NCI-H1092 (cell line): ENCODE measurements at regions not wholly inside any gene's neighbourhood (a gene's known extent, or its start where the extent isn't known, plus 50 kb on each side); places are given as distances from the start of the nearest gene placed in this dataset.
"Not testable (repeated sequence)": the region's sequence is repeated elsewhere in the genome, so short reads cannot be mapped to it uniquely, and the experiment has no call there.

Experiments used
- DNase-seq: peaks from one replicate; lab custom pipeline; 2025; lab: John Stamatoyannopoulos, UW

DNA sequence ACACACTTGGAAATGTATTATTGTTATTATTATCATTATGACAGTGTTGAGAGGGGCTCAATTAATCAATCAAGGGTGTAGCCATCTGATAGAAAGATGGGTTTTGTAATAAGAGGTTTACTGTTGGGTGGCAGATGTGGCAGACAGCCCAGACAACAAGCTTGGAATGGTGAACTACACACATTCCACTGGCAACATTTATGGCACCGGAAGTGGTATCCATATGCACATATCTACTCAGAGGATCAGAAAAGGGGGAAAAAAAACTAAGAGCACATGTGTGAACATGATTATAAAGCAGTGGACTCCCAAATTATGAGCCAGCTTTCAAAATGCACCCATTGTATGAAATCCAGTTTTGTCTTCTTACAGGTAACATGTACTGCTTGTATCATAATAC lies 125.9 kb upstream of the ARX start:
- no peak for DNase-seq

- DNase-seq = no peak
Measured at GRCh38 chrX:25131055-25131454, 115.3 kb upstream of the ARX start.

DNA sequence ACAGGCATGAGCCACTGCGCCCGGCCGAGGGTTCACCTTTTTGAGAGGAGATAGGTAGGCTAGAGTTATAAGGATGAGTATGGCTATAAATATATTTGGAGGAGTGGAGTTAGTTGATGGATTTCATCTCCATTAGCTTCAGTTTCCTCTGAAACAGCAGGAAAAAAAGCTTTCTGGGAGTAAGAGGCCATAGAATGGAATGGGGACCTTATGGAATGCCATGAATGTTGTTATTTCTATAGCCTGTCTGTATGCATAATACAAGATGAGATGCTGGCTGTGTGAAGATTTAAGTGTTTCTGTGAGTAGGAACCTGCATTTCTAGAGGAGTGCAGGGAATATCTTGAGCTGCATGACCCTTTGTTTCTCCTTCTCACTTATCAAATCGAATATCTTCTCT lies 114.9 kb upstream of the ARX start:
- DNase-seq = no peak

- no peak for DNase-seq
Measured at GRCh38 chrX:25125483-25125882, 109.7 kb upstream of the ARX start.

- DNase-seq = no peak
Measured at GRCh38 chrX:25124391-25124790, 108.6 kb upstream of the ARX start.

- no peak for DNase-seq
Measured at GRCh38 chrX:25112156-25112555, 96.4 kb upstream of the ARX start.

DNA sequence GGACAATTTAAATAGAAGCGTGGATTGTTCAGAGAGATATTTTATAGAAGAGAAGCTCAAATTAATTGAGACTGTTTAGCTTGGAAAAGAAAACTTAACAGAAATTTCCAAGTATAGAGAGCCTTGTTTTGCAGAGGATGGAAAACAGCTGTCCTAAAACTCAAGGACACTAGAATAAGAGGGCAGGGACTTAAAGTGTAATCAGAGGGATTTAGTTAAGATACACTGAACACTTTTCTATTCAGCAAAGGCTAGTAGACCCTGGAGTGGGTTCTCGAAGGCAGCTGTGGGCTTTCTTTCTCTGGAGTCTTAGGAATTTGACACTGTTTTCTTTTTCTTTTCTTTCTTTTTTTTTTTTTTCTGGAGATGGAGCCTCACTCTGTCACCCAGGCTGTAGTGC lies 92.7 kb upstream of the ARX start:
- no peak for DNase-seq

DNA sequence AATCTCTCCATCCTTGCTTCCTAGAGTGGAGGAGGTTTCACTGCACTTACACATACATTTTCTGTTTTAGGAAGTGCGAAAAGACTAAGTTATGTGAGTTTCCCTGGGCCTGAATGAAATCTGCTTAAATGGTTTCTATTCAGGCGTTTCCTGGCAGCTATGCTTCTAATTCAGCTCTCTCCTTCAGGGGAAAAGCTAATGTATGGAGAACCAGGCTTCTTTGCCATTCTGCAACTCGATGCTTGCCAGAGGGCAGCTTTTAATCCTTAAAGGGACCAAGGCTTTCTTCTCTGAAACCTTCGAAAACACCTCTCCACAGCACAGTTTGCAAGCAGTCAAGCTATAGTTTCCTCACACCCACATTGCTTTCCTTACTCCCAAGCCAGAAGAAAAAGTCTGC lies 89.5 kb upstream of the ARX start:
- DNase-seq = no peak

GRCh38 chrX:25096522-25097045 lies 80.8 kb upstream of the ARX start:
- DNase-seq = no peak

GRCh38 chrX:25091152-25091551 lies 75.4 kb upstream of the ARX start:
- DNase-seq = not testable (repeated sequence)

- DNase-seq = no peak
Measured at GRCh38 chrX:25084446-25084845, 68.7 kb upstream of the ARX start.

DNA sequence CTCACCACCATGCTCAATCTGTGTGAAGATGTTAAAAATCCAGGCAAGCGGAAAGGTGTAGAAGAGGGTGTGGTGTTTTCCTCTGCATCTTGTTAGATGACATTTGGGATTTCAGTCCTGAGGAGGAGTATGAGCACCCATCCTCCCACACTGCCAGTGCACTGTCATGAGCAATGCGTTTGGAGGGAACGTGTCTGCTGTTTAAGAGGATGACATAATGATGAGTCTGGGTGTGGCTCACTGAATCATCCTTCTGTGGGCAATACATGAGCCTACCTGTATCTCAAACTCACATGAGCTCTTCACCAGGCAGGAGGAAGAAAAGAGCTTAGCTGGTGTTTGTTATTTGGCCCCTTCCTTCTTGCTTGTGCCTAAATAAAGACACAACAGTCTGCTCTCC lies 67.9 kb upstream of the ARX start:
- DNase-seq = no peak

DNA sequence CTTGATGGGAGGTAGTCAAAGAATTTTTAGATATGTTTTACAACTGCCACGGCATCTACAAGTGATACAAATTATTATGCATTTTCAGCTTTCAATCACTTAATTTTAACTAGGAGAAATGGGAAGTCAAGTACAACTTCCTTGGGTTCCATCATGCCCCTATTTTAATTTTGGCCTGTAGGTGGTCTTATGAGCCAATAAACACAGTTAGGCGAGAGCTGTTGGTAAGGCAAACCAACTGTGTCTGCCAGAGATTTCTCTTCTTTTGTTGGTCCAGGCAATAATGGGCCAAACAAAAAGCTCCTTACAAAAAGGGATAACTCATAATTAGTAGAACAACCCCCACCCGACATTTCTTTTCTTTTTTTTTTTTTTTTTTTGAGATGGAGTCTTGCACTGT lies 63.3 kb upstream of the ARX start:
- DNase-seq = no peak

DNA sequence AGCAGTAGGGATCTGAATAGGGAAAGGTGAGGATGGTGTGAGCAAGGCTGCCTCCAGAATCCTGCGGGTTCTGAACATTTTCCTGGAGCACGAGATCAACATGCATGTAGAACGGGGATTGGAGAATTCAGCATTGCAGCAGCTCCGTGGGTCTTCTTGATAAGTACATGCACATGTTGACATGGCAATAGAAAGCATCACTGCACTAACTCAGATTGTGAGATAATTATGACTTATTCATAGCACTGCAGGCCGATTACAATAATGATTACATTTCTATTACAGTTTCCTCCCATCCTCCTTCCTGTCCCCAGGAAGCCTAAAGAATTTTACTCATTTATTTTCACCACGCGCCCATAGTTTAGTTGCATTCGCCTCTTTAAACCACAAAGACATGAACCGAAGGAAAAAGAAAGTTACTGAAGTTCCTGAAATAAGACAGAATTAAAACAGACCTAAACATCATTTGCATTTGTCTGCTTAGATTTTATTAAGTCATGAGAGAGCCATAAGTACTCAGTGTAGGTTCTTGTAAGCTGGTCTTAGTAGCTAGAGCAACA lies 61.3 kb upstream of the ARX start:
- no peak for DNase-seq

- DNase-seq = no peak
Measured at GRCh38 chrX:25072247-25072646, 56.5 kb upstream of the ARX start.

DNA sequence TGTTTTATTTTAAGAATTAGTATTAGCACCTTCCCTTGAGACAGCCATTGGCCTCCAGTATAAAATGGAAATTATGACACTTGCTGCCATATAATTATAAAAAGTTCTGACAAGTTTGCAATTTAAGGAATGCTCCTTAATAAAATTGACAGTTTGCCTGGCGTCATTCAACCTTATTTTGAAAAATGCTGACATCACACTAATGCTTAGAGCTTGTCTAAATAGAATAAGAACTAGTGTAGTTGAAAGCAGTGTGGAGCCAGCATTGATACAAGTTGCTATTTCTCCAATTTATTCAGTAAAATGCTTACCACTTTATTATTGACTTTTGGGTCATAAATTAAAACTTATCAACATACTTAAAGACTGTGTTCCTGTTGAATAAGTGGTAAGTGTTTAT lies 54.3 kb upstream of the ARX start:
- no peak for DNase-seq

DNA sequence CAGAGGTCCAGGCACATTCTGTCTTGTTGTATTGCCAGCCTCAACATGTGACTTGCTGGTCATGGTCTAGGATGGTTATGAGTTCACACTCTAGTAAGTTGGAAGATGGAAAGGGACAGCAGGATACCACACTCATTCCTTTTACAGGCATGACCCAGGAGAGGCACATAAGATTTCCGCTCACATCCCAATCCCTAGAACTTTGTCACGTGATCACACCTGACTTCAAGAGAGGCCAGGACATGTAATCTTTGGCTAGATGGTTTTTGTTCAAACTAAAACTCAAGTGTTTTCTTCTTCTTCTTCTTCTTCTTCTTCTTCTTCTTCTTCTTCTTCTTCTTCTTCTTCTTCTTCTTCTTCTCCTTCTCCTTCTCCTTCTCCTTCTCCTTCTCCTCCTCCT lies 53.4 kb upstream of the ARX start:
- no peak for DNase-seq

GRCh38 chrX:25068340-25068739 lies 52.6 kb upstream of the ARX start:
- DNase-seq = no peak

- no peak for DNase-seq
Measured at GRCh38 chrX:25067271-25068172, 51.8 kb upstream of the ARX start.

GRCh38 chrX:25066131-25066530 lies 50.4 kb upstream of the ARX start:
- DNase-seq = no peak
